ENCODE measurements at regions not wholly inside any gene's neighbourhood (a gene's known extent, or its start where the extent isn't known, plus 50 kb on each side); places are given as distances from the start of the nearest gene placed in this dataset.

DNA sequence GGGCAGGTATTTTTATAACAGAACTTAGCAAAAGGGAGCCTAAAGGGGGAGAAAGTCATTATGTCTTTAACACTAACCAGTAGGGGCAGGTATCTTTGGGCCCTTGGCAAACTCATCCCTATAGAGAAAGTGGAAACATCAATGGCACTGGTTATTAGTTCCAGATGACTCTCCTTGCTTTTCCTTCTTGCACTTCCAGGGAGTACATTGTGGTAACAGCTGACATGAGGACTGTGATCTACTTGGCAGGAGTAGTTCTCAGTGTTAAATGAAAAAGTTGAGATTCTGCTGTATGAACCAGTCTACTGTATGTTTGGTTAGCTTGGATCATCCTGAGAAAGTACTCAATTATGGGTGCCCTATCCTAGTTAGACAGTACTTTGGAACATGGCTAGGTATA is 93.6 kb downstream of the ATXN3L start:
- H3K36me3 ChIP-seq = no peaks in the 10 kb centered on the region
- DNase-seq = no peak
- no peaks in the 10 kb centered on the region for H3K27me3 ChIP-seq
- no peak overlapping the region for H3K27ac ChIP-seq
- peaks cover 0 to 4% (median 2%) of the 10 kb centered on the region in 4 donors for H3K4me1 ChIP-seq
- no peak overlapping the region for H3K4me3 ChIP-seq
- H3K9me3 ChIP-seq = no peaks in the 10 kb centered on the region
- intact Hi-C loops (cut with DNase I) = no loop called here
- TF ChIP-seq, protein P1, sequence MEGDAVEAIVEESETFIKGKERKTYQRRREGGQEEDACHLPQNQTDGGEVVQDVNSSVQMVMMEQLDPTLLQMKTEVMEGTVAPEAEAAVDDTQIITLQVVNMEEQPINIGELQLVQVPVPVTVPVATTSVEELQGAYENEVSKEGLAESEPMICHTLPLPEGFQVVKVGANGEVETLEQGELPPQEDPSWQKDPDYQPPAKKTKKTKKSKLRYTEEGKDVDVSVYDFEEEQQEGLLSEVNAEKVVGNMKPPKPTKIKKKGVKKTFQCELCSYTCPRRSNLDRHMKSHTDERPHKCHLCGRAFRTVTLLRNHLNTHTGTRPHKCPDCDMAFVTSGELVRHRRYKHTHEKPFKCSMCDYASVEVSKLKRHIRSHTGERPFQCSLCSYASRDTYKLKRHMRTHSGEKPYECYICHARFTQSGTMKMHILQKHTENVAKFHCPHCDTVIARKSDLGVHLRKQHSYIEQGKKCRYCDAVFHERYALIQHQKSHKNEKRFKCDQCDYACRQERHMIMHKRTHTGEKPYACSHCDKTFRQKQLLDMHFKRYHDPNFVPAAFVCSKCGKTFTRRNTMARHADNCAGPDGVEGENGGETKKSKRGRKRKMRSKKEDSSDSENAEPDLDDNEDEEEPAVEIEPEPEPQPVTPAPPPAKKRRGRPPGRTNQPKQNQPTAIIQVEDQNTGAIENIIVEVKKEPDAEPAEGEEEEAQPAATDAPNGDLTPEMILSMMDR (IDR thresholded peaks at IDR 0.05) = no peak
- TF ChIP-seq EP300 (IDR thresholded peaks at IDR 0.05) = no peak
- TF ChIP-seq POLR2A (IDR thresholded peaks at IDR 0.05) = no peak
- TF ChIP-seq POLR2AphosphoS5 (IDR thresholded peaks at IDR 0.05) = no peak

DNA sequence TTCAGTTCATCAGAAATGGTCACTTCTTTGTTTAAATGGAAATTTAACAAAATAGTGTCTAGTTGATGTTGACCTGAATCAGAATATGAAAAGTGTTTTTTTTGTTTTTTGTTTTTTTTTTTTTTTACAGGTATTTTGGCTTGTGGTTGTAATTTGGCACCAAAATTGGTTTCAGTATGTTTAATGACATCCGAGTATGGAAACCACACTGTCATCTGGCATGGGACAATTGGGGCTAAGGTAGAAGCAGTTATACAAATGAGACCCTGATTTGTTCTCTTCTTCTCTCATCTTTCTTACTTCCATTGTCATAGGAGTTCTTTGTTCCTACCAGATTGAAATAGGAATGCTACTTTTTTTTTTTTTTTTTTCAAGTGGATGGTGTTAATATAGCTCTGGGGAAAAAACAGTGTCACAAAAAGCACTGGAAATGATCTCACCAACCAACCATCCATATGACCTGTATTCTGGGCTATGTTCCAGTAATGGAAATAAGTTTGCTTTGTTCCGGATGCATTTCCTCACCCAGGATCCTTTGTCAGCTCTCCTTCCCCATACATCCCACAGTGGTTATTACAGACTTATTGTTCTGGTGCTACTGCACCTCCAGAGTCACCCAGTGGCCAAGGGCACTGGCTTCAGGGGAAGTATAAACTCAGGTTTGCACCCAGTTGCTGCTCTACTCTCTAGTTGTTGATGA is 95.8 kb downstream of the ATXN3L start:
- no peaks in the 10 kb centered on the region for H3K27me3 ChIP-seq
- TF ChIP-seq EP300 (IDR thresholded peaks at IDR 0.05) (no peak), POLR2A (IDR thresholded peaks at IDR 0.05) (no peak), POLR2AphosphoS5 (IDR thresholded peaks at IDR 0.05) (no peak)
- TF ChIP-seq, protein P1 (IDR thresholded peaks at IDR 0.05) = no peak
- peak overlapping the region in 2 of 4 donors; percentile 1 to 8 for H3K27ac ChIP-seq
- WGBS, 2 donors = 11 to 40% methylated on average over 2 of the region's 2 CpGs
- intact Hi-C loops (cut with DNase I) = no loop called here
- H3K9me3 ChIP-seq = no peaks in the 10 kb centered on the region
- H3K36me3 ChIP-seq = no peaks in the 10 kb centered on the region
- H3K4me1 ChIP-seq = peaks cover 0 to 4% (median 2%) of the 10 kb centered on the region in 4 donors
- no peak for DNase-seq
- H3K4me3 ChIP-seq = no peak overlapping the region

GRCh38 chrX:13220916-13221315 is 98.9 kb downstream of the ATXN3L start:
- H3K4me1 ChIP-seq = peaks cover 0 to 4% (median 2%) of the 10 kb centered on the region in 4 donors
- DNase-seq = no peak
- H3K9me3 ChIP-seq = no peaks in the 10 kb centered on the region
- WGBS, 2 donors = 14 to 48% methylated on average over 4 of the region's 4 CpGs
- H3K36me3 ChIP-seq = no peaks in the 10 kb centered on the region
- TF ChIP-seq POLR2AphosphoS5 (IDR thresholded peaks at IDR 0.05) = no peak
- TF ChIP-seq, protein P1 (IDR thresholded peaks at IDR 0.05) = no peak
- TF ChIP-seq POLR2A (IDR thresholded peaks at IDR 0.05) = no peak
- no peak for TF ChIP-seq EP300 (IDR thresholded peaks at IDR 0.05)
- no peaks in the 10 kb centered on the region for H3K27me3 ChIP-seq
- intact Hi-C loops (cut with DNase I) = no loop called here
- H3K27ac ChIP-seq = no peak overlapping the region
- no peak overlapping the region for H3K4me3 ChIP-seq

DNA sequence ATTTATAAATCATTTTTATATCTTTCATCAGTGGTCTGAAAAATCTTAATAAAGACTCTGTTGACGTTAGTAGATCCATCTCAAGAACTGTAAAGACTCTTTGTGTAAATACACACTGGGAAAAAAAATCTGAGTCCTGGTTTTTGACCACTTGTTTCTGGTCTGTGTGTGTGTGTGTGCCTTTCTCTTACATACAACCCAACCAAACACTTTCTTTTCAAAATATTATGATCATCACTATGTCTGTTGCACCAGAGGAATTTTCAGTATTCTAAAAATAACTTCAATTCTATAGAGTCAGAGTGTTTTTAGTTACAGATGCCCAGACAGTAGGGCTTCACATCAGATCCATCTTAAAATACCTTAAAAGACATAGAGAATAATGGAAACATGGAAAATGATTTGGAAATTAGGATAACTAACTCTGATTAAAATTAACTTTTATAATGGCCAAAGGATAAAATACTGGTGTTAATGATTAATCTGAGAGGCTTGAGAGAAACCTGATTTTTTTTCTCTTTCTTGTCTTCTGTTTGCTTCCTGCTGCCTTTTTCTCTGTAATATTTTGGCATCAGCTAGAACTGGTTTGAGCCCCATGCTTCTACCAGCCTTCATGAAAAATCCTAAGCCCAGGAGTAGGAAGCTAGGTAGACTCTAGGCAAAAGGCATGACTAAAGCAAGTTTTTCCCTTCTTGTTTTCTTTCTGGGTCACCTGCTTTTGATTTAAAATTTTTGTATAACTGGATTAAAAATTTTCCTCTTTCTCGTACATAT is 99.7 kb downstream of the ATXN3L start:
- Histone ChIP-seq H3K27ac (peak overlapping the region in 1 of 4 donors; percentile 6), H3K4me3 (no peak overlapping the region), H3K9me3 (no peaks in the 10 kb centered on the region), H3K36me3 (no peaks in the 10 kb centered on the region), H3K27me3 (no peaks in the 10 kb centered on the region), H3K4me1 (peaks cover 0 to 4% (median 2%) of the 10 kb centered on the region in 4 donors)
- no peak for DNase-seq
- TF ChIP-seq, protein P1 (IDR thresholded peaks at IDR 0.05) = no peak
- TF ChIP-seq POLR2AphosphoS5 (IDR thresholded peaks at IDR 0.05) = no peak
- no peak for TF ChIP-seq EP300 (IDR thresholded peaks at IDR 0.05)
- TF ChIP-seq POLR2A (IDR thresholded peaks at IDR 0.05) = no peak
- WGBS, 2 donors = 14 to 56% methylated on average over 2 of the region's 2 CpGs
- intact Hi-C loops (cut with DNase I) = no loop called here
